ENCODE measurements at regions not wholly inside any gene's neighbourhood (a gene's known extent, or its start where the extent isn't known, plus 50 kb on each side); places are given as distances from the start of the nearest gene placed in this dataset.
"Not testable (repeated sequence)": the region's sequence is repeated elsewhere in the genome, so short reads cannot be mapped to it uniquely, and the experiment has no call there.

- no peak for DNase-seq
Observed at GRCh38 chr1:172755099-172755498, 96.2 kb downstream of the FASLG start.

GRCh38 chr1:172756024-172756423 lies 97.1 kb downstream of the FASLG start:
- DNase-seq: no peak

GRCh38 chr1:172758259-172758658 lies 99.4 kb downstream of the FASLG start:
- no peak for DNase-seq

- no peak for DNase-seq
Observed at GRCh38 chr1:172760121-172760520, 101.2 kb downstream of the FASLG start.

- no peak for DNase-seq
Observed at GRCh38 chr1:172761581-172762486, 102.9 kb downstream of the FASLG start.

GRCh38 chr1:172763057-172763456 lies 104.2 kb downstream of the FASLG start:
- DNase-seq: no peak

GRCh38 chr1:172764378-172764777 lies 105.5 kb downstream of the FASLG start:
- no peak for DNase-seq

- no peak for DNase-seq
Observed at GRCh38 chr1:172766462-172766861, 107.6 kb downstream of the FASLG start.

GRCh38 chr1:172770071-172770470 lies 111.2 kb downstream of the FASLG start:
- no peak for DNase-seq

GRCh38 chr1:172774561-172774960 lies 115.7 kb downstream of the FASLG start:
- DNase-seq: no peak

GRCh38 chr1:172775606-172776005 lies 116.7 kb downstream of the FASLG start:
- no peak for DNase-seq

- DNase-seq: no peak
Observed at GRCh38 chr1:172776071-172776470, 117.2 kb downstream of the FASLG start.

GRCh38 chr1:172777767-172778166 lies 118.9 kb downstream of the FASLG start:
- no peak for DNase-seq

GRCh38 chr1:172778456-172779455 lies 119.9 kb downstream of the FASLG start:
- DNase-seq: no peak

- no peak for DNase-seq
Observed at GRCh38 chr1:172779491-172779890, 120.6 kb downstream of the FASLG start.

- no peak for DNase-seq
Observed at GRCh38 chr1:172781513-172782140, 122.7 kb downstream of the FASLG start.

GRCh38 chr1:172789840-172790239 lies 130.9 kb downstream of the FASLG start:
- no peak for DNase-seq

- DNase-seq: no peak
Observed at GRCh38 chr1:172790245-172790644, 131.3 kb downstream of the FASLG start.

GRCh38 chr1:172793823-172794222 lies 134.9 kb downstream of the FASLG start:
- DNase-seq: no peak

GRCh38 chr1:172795741-172796140 lies 136.8 kb downstream of the FASLG start:
- no peak for DNase-seq

GRCh38 chr1:172799804-172800203 lies 140.9 kb downstream of the FASLG start:
- DNase-seq: not testable (repeated sequence)

- DNase-seq: no peak
Observed at GRCh38 chr1:172801771-172802322, 142.9 kb downstream of the FASLG start.

GRCh38 chr1:172809750-172810149 lies 150.8 kb downstream of the FASLG start:
- DNase-seq: no peak
